Hypothalamus (tissue), 51 donors: ENCODE measurements at regions not wholly inside any gene's neighbourhood (a gene's known extent, or its start where the extent isn't known, plus 50 kb on each side); places are given as distances from the start of the nearest gene placed in this dataset.
"Not testable (repeated sequence)": the region's sequence is repeated elsewhere in the genome, so short reads cannot be mapped to it uniquely, and the experiment has no call there.

Experiments
- DNase-seq, 51 donors: peaks; one replicate each; lab custom pipeline; 2025; lab: John Stamatoyannopoulos, UW

- DNase-seq = no peak
These were observed 128.7 kb downstream of the CEP120 start for GRCh38 chr5:123294544-123294943.

- DNase-seq = no peak
These were observed 134.0 kb downstream of the CEP120 start for GRCh38 chr5:123289210-123289609.

GRCh38 chr5:123287881-123288280 lies 135.3 kb downstream of the CEP120 start:
- DNase-seq = no peak

- DNase-seq = no peak
These were observed 136.3 kb downstream of the CEP120 start for GRCh38 chr5:123286891-123287290.

GRCh38 chr5:123285122-123286023 lies 137.8 kb downstream of the CEP120 start:
- DNase-seq = peak in 5 of 51 donors; percentile 1 to 4 (median 2)

- DNase-seq = no peak
These were observed 139.7 kb downstream of the CEP120 start for GRCh38 chr5:123283499-123283898.

- DNase-seq = no peak
These were observed 140.2 kb downstream of the CEP120 start for GRCh38 chr5:123283031-123283430.

GRCh38 chr5:123282444-123282843 lies 140.8 kb downstream of the CEP120 start:
- no peak for DNase-seq

- not testable (repeated sequence) for DNase-seq
These were observed 142.3 kb downstream of the CEP120 start for GRCh38 chr5:123280854-123281253.

- DNase-seq = no peak
These were observed 144.1 kb downstream of the CEP120 start for GRCh38 chr5:123279136-123279535.

GRCh38 chr5:123278284-123278683 lies 144.9 kb downstream of the CEP120 start:
- DNase-seq = no peak

- no peak for DNase-seq
These were observed 149.2 kb downstream of the CEP120 start for GRCh38 chr5:123273984-123274383.

- no peak for DNase-seq
These were observed 150.1 kb downstream of the CEP120 start for GRCh38 chr5:123273095-123273494.

- DNase-seq = no peak
These were observed 153.4 kb downstream of the CEP120 start for GRCh38 chr5:123269851-123270250.

- DNase-seq = no peak
These were observed 153.8 kb downstream of the CEP120 start for GRCh38 chr5:123269436-123269835.

GRCh38 chr5:123266365-123266764 lies 156.8 kb downstream of the CEP120 start:
- DNase-seq = no peak

- no peak for DNase-seq
These were observed 157.7 kb downstream of the CEP120 start for GRCh38 chr5:123265551-123265950.

GRCh38 chr5:123264394-123264793 lies 158.8 kb downstream of the CEP120 start:
- no peak for DNase-seq

- no peak for DNase-seq
These were observed 159.3 kb downstream of the CEP120 start for GRCh38 chr5:123263859-123264258.

GRCh38 chr5:123262216-123262823 lies 160.9 kb downstream of the CEP120 start:
- no peak for DNase-seq

GRCh38 chr5:123261752-123262151 lies 161.5 kb downstream of the CEP120 start:
- DNase-seq = no peak

- DNase-seq = no peak
These were observed 160.4 kb downstream of the PRDM6 start for GRCh38 chr5:123249446-123249845.
